WTC11 (cell line): ENCODE measurements at regions not wholly inside any gene's neighbourhood (a gene's known extent, or its start where the extent isn't known, plus 50 kb on each side); places are given as distances from the start of the nearest gene placed in this dataset.

Experiments used
- CDX4 ChIP-seq: fragments of 250-450 bp; sonication (Bioruptor Pico); IDR thresholded peaks from 2 replicates; pipeline ENCODE4 v1.9.0; 2021; ENCODE audit warnings: moderate library complexity, mild to moderate bottlenecking, inconsistent platforms, borderline replicate concordance
- ELF4 ChIP-seq: sonication (generic); formaldehyde crosslinking; IDR thresholded peaks from 2 replicates; pipeline ENCODE4 v1.8.1; 2022; ENCODE audit warnings: low read depth, mild to moderate bottlenecking, moderate library complexity, missing genetic modification reagents
- ETV6 ChIP-seq: sonication (generic); formaldehyde crosslinking; IDR thresholded peaks from 2 replicates; pipeline ENCODE4 v1.8.1; 2022; ENCODE audit warnings: mild to moderate bottlenecking, missing genetic modification reagents
- HMGA2 ChIP-seq: fragments of 250-450 bp; sonication (Bioruptor Pico); IDR thresholded peaks from 2 replicates; pipeline ENCODE4 v1.4.0; 2021; ENCODE audit warnings: mild to moderate bottlenecking, moderate library complexity
- MAX ChIP-seq: sonication (generic); formaldehyde crosslinking; IDR thresholded peaks from 2 replicates; pipeline ENCODE4 v1.8.0; 2022; ENCODE audit warnings: mild to moderate bottlenecking, missing genetic modification reagents
- PRDM15 ChIP-seq: sonication (generic); formaldehyde crosslinking; IDR thresholded peaks from 2 replicates; pipeline ENCODE4 v1.8.0; 2022; ENCODE audit warnings: missing genetic modification reagents
- SP1 ChIP-seq: sonication (generic); formaldehyde crosslinking; conservative IDR thresholded peaks from 2 replicates; pipeline ENCODE4 v1.8.1; 2022; ENCODE audit warnings: missing genetic modification reagents
- TP53 ChIP-seq: sonication (generic); formaldehyde crosslinking; IDR thresholded peaks from 2 replicates; pipeline ENCODE4 v1.8.1; 2023; ENCODE audit warnings: mild to moderate bottlenecking, missing genetic modification reagents
- ZNF232 ChIP-seq: sonication (generic); formaldehyde crosslinking; IDR thresholded peaks from 2 replicates; pipeline ENCODE4 v1.8.0; 2022; ENCODE audit warnings: mild to moderate bottlenecking, missing genetic modification reagents
- TF ChIP-seq, protein P1 (sequence below): fragments of 200-600 bp; IDR thresholded peaks from 2 replicates; pipeline ENCODE4 v1.8.0; 2022; ENCODE audit warnings: antibody characterized with exemption
- TF ChIP-seq, protein P2 (sequence below): sonication (generic); formaldehyde crosslinking; conservative IDR thresholded peaks from 2 replicates; pipeline ENCODE4 v1.8.1; 2023; ENCODE audit warnings: mild to moderate bottlenecking, low read depth, missing genetic modification reagents, moderate library complexity
- TF ChIP-seq, protein P3 (sequence below): sonication (generic); formaldehyde crosslinking; IDR thresholded peaks from 2 replicates; pipeline ENCODE4 v1.8.1; 2023; ENCODE audit warnings: mild to moderate bottlenecking, missing genetic modification reagents, moderate library complexity

- TF ChIP-seq, protein P1, sequence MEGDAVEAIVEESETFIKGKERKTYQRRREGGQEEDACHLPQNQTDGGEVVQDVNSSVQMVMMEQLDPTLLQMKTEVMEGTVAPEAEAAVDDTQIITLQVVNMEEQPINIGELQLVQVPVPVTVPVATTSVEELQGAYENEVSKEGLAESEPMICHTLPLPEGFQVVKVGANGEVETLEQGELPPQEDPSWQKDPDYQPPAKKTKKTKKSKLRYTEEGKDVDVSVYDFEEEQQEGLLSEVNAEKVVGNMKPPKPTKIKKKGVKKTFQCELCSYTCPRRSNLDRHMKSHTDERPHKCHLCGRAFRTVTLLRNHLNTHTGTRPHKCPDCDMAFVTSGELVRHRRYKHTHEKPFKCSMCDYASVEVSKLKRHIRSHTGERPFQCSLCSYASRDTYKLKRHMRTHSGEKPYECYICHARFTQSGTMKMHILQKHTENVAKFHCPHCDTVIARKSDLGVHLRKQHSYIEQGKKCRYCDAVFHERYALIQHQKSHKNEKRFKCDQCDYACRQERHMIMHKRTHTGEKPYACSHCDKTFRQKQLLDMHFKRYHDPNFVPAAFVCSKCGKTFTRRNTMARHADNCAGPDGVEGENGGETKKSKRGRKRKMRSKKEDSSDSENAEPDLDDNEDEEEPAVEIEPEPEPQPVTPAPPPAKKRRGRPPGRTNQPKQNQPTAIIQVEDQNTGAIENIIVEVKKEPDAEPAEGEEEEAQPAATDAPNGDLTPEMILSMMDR, result no peak
- no peak for TF ChIP-seq HMGA2 (CRISPR knock-in tag)
- no peak for TF ChIP-seq MAX (CRISPR knock-in tag)
- no peak for TF ChIP-seq SP1 (CRISPR knock-in tag)
- TF ChIP-seq PRDM15 (CRISPR knock-in tag), result no peak
- no peak for TF ChIP-seq ELF4 (CRISPR knock-in tag)
- TF ChIP-seq, protein P2, sequence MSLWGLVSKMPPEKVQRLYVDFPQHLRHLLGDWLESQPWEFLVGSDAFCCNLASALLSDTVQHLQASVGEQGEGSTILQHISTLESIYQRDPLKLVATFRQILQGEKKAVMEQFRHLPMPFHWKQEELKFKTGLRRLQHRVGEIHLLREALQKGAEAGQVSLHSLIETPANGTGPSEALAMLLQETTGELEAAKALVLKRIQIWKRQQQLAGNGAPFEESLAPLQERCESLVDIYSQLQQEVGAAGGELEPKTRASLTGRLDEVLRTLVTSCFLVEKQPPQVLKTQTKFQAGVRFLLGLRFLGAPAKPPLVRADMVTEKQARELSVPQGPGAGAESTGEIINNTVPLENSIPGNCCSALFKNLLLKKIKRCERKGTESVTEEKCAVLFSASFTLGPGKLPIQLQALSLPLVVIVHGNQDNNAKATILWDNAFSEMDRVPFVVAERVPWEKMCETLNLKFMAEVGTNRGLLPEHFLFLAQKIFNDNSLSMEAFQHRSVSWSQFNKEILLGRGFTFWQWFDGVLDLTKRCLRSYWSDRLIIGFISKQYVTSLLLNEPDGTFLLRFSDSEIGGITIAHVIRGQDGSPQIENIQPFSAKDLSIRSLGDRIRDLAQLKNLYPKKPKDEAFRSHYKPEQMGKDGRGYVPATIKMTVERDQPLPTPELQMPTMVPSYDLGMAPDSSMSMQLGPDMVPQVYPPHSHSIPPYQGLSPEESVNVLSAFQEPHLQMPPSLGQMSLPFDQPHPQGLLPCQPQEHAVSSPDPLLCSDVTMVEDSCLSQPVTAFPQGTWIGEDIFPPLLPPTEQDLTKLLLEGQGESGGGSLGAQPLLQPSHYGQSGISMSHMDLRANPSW, result no peak
- no peak for TF ChIP-seq CDX4
- no peak for TF ChIP-seq TP53
- no peak for TF ChIP-seq ETV6 (CRISPR knock-in tag)
- no peak for TF ChIP-seq ZNF232 (CRISPR knock-in tag)
- TF ChIP-seq, protein P3, sequence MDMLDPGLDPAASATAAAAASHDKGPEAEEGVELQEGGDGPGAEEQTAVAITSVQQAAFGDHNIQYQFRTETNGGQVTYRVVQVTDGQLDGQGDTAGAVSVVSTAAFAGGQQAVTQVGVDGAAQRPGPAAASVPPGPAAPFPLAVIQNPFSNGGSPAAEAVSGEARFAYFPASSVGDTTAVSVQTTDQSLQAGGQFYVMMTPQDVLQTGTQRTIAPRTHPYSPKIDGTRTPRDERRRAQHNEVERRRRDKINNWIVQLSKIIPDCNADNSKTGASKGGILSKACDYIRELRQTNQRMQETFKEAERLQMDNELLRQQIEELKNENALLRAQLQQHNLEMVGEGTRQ, result no peak
These were observed 173.9 kb upstream of the CD96 start for GRCh38 chr3:111368056-111368455.
